Kidney (tissue), 13 donors: ENCODE measurements at regions not wholly inside any gene's neighbourhood (a gene's known extent, or its start where the extent isn't known, plus 50 kb on each side); places are given as distances from the start of the nearest gene placed in this dataset.

Source experiments
- DNase-seq, 5 donors: peaks; one replicate each; pipeline ENCODE4 v3.0.0-alpha.2; 2013 to 2020
- FAIRE-seq: peaks from 2 replicates; lab custom pipeline; 2012; peaks lifted over from hg19 to GRCh38; lab: Jason Lieb, UNC
- H3K27ac ChIP-seq, 2 donors: one replicate each; pipeline ENCODE4 v1.7.0; 2013; ENCODE audit warnings: low read depth in 2 of 2, low read length in 2 of 2, inconsistent platforms in 1 of 2
- H3K27me3 ChIP-seq: one replicate; pipeline ENCODE4 v1.7.1; 2013; ENCODE audit warnings: low read length, inconsistent platforms; ENCODE audit not compliant: control insufficient read depth, insufficient read depth
- H3K36me3 ChIP-seq, 3 donors: one replicate each; pipeline versions ENCODE4 v1.7.0 to v1.7.1; 2013; ENCODE audit warnings: low read length in 3 of 3, control low read depth in 1 of 3, inconsistent platforms in 1 of 3; ENCODE audit not compliant: insufficient read depth in 3 of 3, control insufficient read depth in 2 of 3
- H3K4me1 ChIP-seq, 3 donors: one replicate each; pipeline versions ENCODE4 v1.7.0 to v1.7.1; 2013; ENCODE audit warnings: low read length in 3 of 3, inconsistent platforms in 1 of 3, low read depth in 1 of 3; ENCODE audit not compliant: control insufficient read depth in 2 of 3, insufficient read depth in 2 of 3
- H3K4me3 ChIP-seq, 3 donors: one replicate each; pipeline versions ENCODE4 v1.7.0 to v1.8.1; 2013; ENCODE audit warnings: low read length in 3 of 3, control low read depth in 1 of 3, inconsistent platforms in 1 of 3
- H3K9ac ChIP-seq, 3 donors: one replicate each; pipeline versions ENCODE4 v1.7.0 to v1.7.1; 2013; ENCODE audit warnings: low read length in 3 of 3, control low read depth in 1 of 3, inconsistent platforms in 1 of 3
- H3K9me3 ChIP-seq, 3 donors: one replicate each; pipeline versions ENCODE4 v1.7.0 to v1.7.1; 2013; ENCODE audit warnings: low read length in 3 of 3, control low read depth in 1 of 3, inconsistent platforms in 1 of 3; ENCODE audit not compliant: control insufficient read depth in 2 of 3, insufficient read depth in 1 of 3
- CTCF ChIP-seq: IDR thresholded peaks from 3 replicates; pipeline ENCODE4 v1.5.1; 2012; ENCODE audit warnings: mild to moderate bottlenecking, moderate library complexity, borderline replicate concordance; ENCODE audit not compliant: insufficient read depth; ENCODE audit errors: extremely low read depth
- intact Hi-C: fragments of 100-400 bp; cut with DNase I; formaldehyde crosslinking; loops from one replicate; pipeline ENCODE4 v1.11.1; 2022
- donor health status: control.
- donor health status: control.
- donor health status: control.
- donor health status: control.
- donor health status: control.
- donor health status: DM: yes; HTN: yes; CAD: no.
- donor health status: Normal renal cell carcinoma (clear cell type).

- H3K4me1 ChIP-seq: no peaks in the 10 kb centered on the region
- H3K9ac ChIP-seq: no peak overlapping the region
- H3K4me3 ChIP-seq: no peak overlapping the region
- no peak for TF ChIP-seq CTCF
- H3K27ac ChIP-seq: no peak overlapping the region
- FAIRE-seq (no peak), DNase-seq (peak in 1 of 5 donors; percentile 40)
- H3K9me3 ChIP-seq: no peaks in the 10 kb centered on the region
- H3K36me3 ChIP-seq: no peaks in the 10 kb centered on the region
- intact Hi-C loops: no loop called here
- no peaks in the 10 kb centered on the region for H3K27me3 ChIP-seq
These were observed 1129.2 kb downstream of the TBC1D22A start for GRCh38 chr22:47891609-47892008.

GRCh38 chr22:47888817-47889216 is 1126.4 kb downstream of the TBC1D22A start:
- TF ChIP-seq CTCF: no peak
- Histone ChIP-seq H3K4me1 (no peaks in the 10 kb centered on the region), H3K36me3 (no peaks in the 10 kb centered on the region), H3K27me3 (no peaks in the 10 kb centered on the region), H3K9ac (no peak overlapping the region), H3K9me3 (no peaks in the 10 kb centered on the region), H3K27ac (no peak overlapping the region), H3K4me3 (no peak overlapping the region)
- FAIRE-seq (no peak), DNase-seq (peak in 2 of 5 donors; percentile 22 to 28)
- intact Hi-C loops: no loop called here

GRCh38 chr22:47884775-47885174 is 1122.3 kb downstream of the TBC1D22A start:
- H3K27me3 ChIP-seq: no peaks in the 10 kb centered on the region
- no peak for FAIRE-seq
- H3K36me3 ChIP-seq: no peaks in the 10 kb centered on the region
- no peak overlapping the region for H3K9ac ChIP-seq
- no peak overlapping the region for H3K4me3 ChIP-seq
- TF ChIP-seq CTCF: no peak
- intact Hi-C loops: no loop called here
- no peaks in the 10 kb centered on the region for H3K4me1 ChIP-seq
- no peak for DNase-seq
- H3K27ac ChIP-seq: no peak overlapping the region
- no peaks in the 10 kb centered on the region for H3K9me3 ChIP-seq

GRCh38 chr22:47884200-47884599 is 1121.8 kb downstream of the TBC1D22A start:
- Histone ChIP-seq H3K27me3 (no peaks in the 10 kb centered on the region), H3K9me3 (no peaks in the 10 kb centered on the region), H3K9ac (no peak overlapping the region), H3K27ac (no peak overlapping the region), H3K4me3 (no peak overlapping the region), H3K4me1 (no peaks in the 10 kb centered on the region), H3K36me3 (no peaks in the 10 kb centered on the region)
- no peak for FAIRE-seq
- intact Hi-C loops: no loop called here
- no peak for DNase-seq
- TF ChIP-seq CTCF: no peak
